ENCODE measurements at regions not wholly inside any gene's neighbourhood (a gene's known extent, or its start where the extent isn't known, plus 50 kb on each side); places are given as distances from the start of the nearest gene placed in this dataset.

DNA sequence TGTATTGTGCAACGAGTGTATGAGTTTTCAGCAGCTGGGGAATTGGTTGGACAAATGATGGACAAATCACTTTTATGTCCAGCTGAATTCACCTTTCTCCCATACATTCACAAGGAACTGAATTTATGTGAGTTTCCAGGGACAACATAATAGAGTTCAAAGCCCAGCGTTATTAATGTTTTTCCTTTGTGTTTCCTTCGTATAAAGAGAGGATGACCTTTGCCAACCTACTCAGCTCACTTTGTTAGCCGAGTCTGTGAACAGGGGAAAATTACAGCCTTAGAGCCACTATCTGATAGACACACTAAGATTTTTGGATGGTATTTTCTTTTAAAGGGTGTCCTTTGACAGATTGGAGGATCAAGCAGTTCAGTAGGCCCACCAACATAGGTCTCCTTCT is 352.5 kb downstream of the KIF4B start:
- no peaks in the 10 kb centered on the region for H3K79me1 ChIP-seq (ENCODE audit: low read depth in 1 of 2, low read length in 2 of 2)
- H4K8ac ChIP-seq (ENCODE audit: low read depth in 2 of 2, low read length in 2 of 2): no peak overlapping the region
- no TSS peak for BruUV-seq (replicated peaks)
- no peak overlapping the region for H3K23ac ChIP-seq (ENCODE audit: low read depth, low read length)
- no peak overlapping the region for H2BK120ac ChIP-seq (ENCODE audit: low read depth, low read length)
- DNase-seq (no peak), ATAC-seq (ENCODE audit: low read depth) (no peak)
- no peak overlapping the region for H2BK15ac ChIP-seq (ENCODE audit: low read depth, low read length)
- H2AK5ac ChIP-seq (ENCODE audit: low read depth, low read length): no peak overlapping the region
- H3K9ac ChIP-seq (ENCODE audit: low read depth, low read length): no peak overlapping the region
- POLR2A ChIA-PET (ENCODE audit: unreplicated experiment): no interaction called here
- no peaks in the 10 kb centered on the region for H3K36me3 ChIP-seq (ENCODE audit: control insufficient read depth, insufficient read depth, low read length)
- no peak for TF ChIP-seq MAFK (IDR thresholded peaks at IDR 0.05; ENCODE audit: low read depth, low read length)
- no peak for TF ChIP-seq FOS (IDR thresholded peaks at IDR 0.05; ENCODE audit: low read depth, low read length)
- no peak overlapping the region for H3K18ac ChIP-seq (ENCODE audit: low read depth, low read length)
- H3K56ac ChIP-seq (ENCODE audit: extremely low read depth, insufficient read depth, low read length): no peak overlapping the region
- CTCF ChIA-PET: no interaction called here
- H3K4me2 ChIP-seq (ENCODE audit: low read depth, low read length): no peak overlapping the region
- WGBS, 2 experiments (ENCODE audit: extremely low coverage in 2 of 2, insufficient read length in 1 of 2): no CpG with 5 or more reads among the region's 4 CpGs
- no peak overlapping the region for H2AK9ac ChIP-seq (replicated peaks; ENCODE audit: low read depth, low read length, poor library complexity)
- H3K4me1 ChIP-seq (ENCODE audit: control insufficient read depth, insufficient read depth, low read length): no peaks in the 10 kb centered on the region
- dilution Hi-C loops (cut with HindIII; ENCODE audit: low sequenced_read_pairs, unreplicated experiment): no loop called here
- no peaks in the 10 kb centered on the region for H3K27me3 ChIP-seq (ENCODE audit: control insufficient read depth, insufficient read depth, low read length)
- no peaks in the 10 kb centered on the region for H4K20me1 ChIP-seq (ENCODE audit: insufficient read depth, low read length)
- no peak overlapping the region for H3K4ac ChIP-seq (ENCODE audit: low read depth, low read length)
- H2BK20ac ChIP-seq (ENCODE audit: low read depth, low read length): no peak overlapping the region
- H3K4me3 ChIP-seq (ENCODE audit: insufficient read depth, low read depth, low read length): no peak overlapping the region
- H3K9me3 ChIP-seq (ENCODE audit: control insufficient read depth, insufficient read depth, low read length): peaks cover 2% of the 10 kb centered on the region; the same call in 1 of the 2 replicates
- no peak overlapping the region for H2AFZ ChIP-seq (replicated peaks; ENCODE audit: low read length, poor library complexity)
- intact Hi-C loops (cut with micrococcal nuclease): no loop called here
- no peak overlapping the region for H2BK5ac ChIP-seq (ENCODE audit: low read depth, low read length, poor library complexity, severe bottlenecking)
- H3K9me1 ChIP-seq (ENCODE audit: insufficient read depth, low read length): no peaks in the 10 kb centered on the region
- no peak overlapping the region for H4K91ac ChIP-seq (ENCODE audit: insufficient read depth, low read depth, low read length)
- H4K5ac ChIP-seq (ENCODE audit: low read depth, low read length): no peak overlapping the region
- H3K27ac ChIP-seq (ENCODE audit: insufficient read depth, low read length): no peak overlapping the region
- in situ Hi-C loops (cut with MboI; ENCODE audit: low sequenced_read_pairs): no loop called here
- no peak overlapping the region for H3K14ac ChIP-seq (replicated peaks; ENCODE audit: low read depth, low read length)
